Endothelial cell of umbilical vein (primary cell): ENCODE measurements at regions not wholly inside any gene's neighbourhood (a gene's known extent, or its start where the extent isn't known, plus 50 kb on each side); places are given as distances from the start of the nearest gene placed in this dataset.

ENCODE experiments used
- BruUV-seq: library from RNA; stranded (reverse); fragments of 400-500 nt; replicated peaks from 2 replicates; lab custom pipeline; 2021; lab: Mats Ljungman, UMichigan
- CTCF ChIA-PET: fragments of 300-600, 350-600 bp; sonication (Branson Sonifier 250); formaldehyde crosslinking; loops from one replicate; lab custom pipeline; 2021; ENCODE audit warnings: antibody characterized with exemption, inconsistent platforms; lab: Charles Lee
- POLR2A ChIA-PET: fragments of 300-600, 350-600 bp; sonication (Branson Sonifier 250); formaldehyde crosslinking; loops from one replicate; lab custom pipeline; 2021; ENCODE audit warnings: antibody characterized with exemption, inconsistent platforms; lab: Charles Lee
- DNase-seq: peaks from one replicate; pipeline ENCODE4 v3.0.0-alpha.2; 2011; ENCODE audit warnings: low read depth, low spot score
- FAIRE-seq: peaks from 2 replicates; lab custom pipeline; 2011; peaks lifted over from hg19 to GRCh38; lab: Jason Lieb, UNC
- H2AFZ ChIP-seq: 2 replicates; pipeline ENCODE4 v1.6.0; 2012; ENCODE audit warnings: low read depth, low read length, control low read depth, inconsistent platforms
- H3K27ac ChIP-seq: 2 replicates; pipeline ENCODE4 v1.5.1; 2011; ENCODE audit warnings: low read depth, mild to moderate bottlenecking, control low read depth, low read length, moderate library complexity; ENCODE audit not compliant: insufficient read depth
- H3K27me3 ChIP-seq, 2 experiments: 2 replicates each; pipeline versions ENCODE4 v1.6.0 to v1.6.1; 2011; ENCODE audit warnings: low read length in 2 of 2, mixed read lengths in 1 of 2; ENCODE audit not compliant: control insufficient read depth in 2 of 2, insufficient read depth in 2 of 2
- H3K36me3 ChIP-seq, 2 experiments: 2 replicates in 1 of 2; 3 replicates in 1 of 2; pipeline ENCODE4 v1.5.1; 2011; ENCODE audit warnings: low read length in 2 of 2, mild to moderate bottlenecking in 1 of 2, moderate library complexity in 1 of 2; ENCODE audit not compliant: control insufficient read depth in 2 of 2, insufficient read depth in 2 of 2; ENCODE audit errors: extremely low read depth in 1 of 2
- H3K4me1 ChIP-seq: 3 replicates; pipeline ENCODE4 v1.5.1; 2011; ENCODE audit warnings: mild to moderate bottlenecking, low read length; ENCODE audit not compliant: control insufficient read depth, insufficient read depth; ENCODE audit errors: extremely low read depth
- H3K4me2 ChIP-seq: 2 replicates; pipeline ENCODE4 v1.6.1; 2011; ENCODE audit warnings: low read length, control low read depth, mixed read lengths; ENCODE audit not compliant: insufficient read depth
- H3K4me3 ChIP-seq, 3 experiments: fragments of 200-600 bp in 1 of 3; sonication (generic), shearing (Covaris generic) in 1 of 3; replicated peaks in 1 of 3; 2 replicates each; pipeline ENCODE4 v1.5.1; 2011 to 2016; ENCODE audit warnings: control low read depth in 3 of 3, low read length in 3 of 3, mild to moderate bottlenecking in 2 of 3, inconsistent platforms in 1 of 3, low read depth in 1 of 3, moderate library complexity in 1 of 3; ENCODE audit not compliant: insufficient read depth in 1 of 3
- H3K79me2 ChIP-seq: 2 replicates; pipeline ENCODE4 v1.6.0; 2012; ENCODE audit warnings: low read length, inconsistent platforms; ENCODE audit not compliant: control insufficient read depth, insufficient read depth
- H3K9ac ChIP-seq: replicated peaks from 2 replicates; pipeline ENCODE3; 2011; ENCODE audit warnings: low read length, control low read depth; ENCODE audit not compliant: insufficient read depth; ENCODE audit errors: extremely low read depth
- H3K9me1 ChIP-seq: replicated peaks from 3 replicates; pipeline ENCODE4 v1.6.0; 2011; ENCODE audit warnings: mild to moderate bottlenecking, low read length; ENCODE audit not compliant: control insufficient read depth, insufficient read depth; ENCODE audit errors: extremely low read depth
- H3K9me3 ChIP-seq: replicated peaks from 2 replicates; pipeline ENCODE4 v1.5.1; 2012; ENCODE audit warnings: low read length, inconsistent platforms; ENCODE audit not compliant: control insufficient read depth, insufficient read depth
- H4K20me1 ChIP-seq: replicated peaks from 2 replicates; pipeline ENCODE3; 2011; ENCODE audit warnings: mild to moderate bottlenecking, low read length; ENCODE audit not compliant: control insufficient read depth, insufficient read depth; ENCODE audit errors: extremely low read depth
- CTCF ChIP-seq, 2 donors: IDR thresholded peaks; 1 replicate in 1 of 2; 2 replicates in 1 of 2; pipeline ENCODE4 v1.5.1; 2011; ENCODE audit warnings: low read length in 2 of 2, mild to moderate bottlenecking in 2 of 2, moderate library complexity in 2 of 2, control low read depth in 1 of 2, inconsistent platforms in 1 of 2, low read depth in 1 of 2; ENCODE audit not compliant: insufficient read depth in 1 of 2; ENCODE audit errors: extremely low read depth in 1 of 2
- EZH2 ChIP-seq: IDR thresholded peaks from 2 replicates; pipeline ENCODE4 v1.6.1; 2012; ENCODE audit warnings: borderline replicate concordance, low read depth, mild to moderate bottlenecking, moderate library complexity, low read length, inconsistent platforms; ENCODE audit not compliant: severe bottlenecking
- FOS ChIP-seq: IDR thresholded peaks from 2 replicates; pipeline ENCODE4 v1.6.1; 2011; ENCODE audit warnings: mild to moderate bottlenecking, low read length, moderate library complexity, borderline replicate concordance; ENCODE audit not compliant: insufficient read depth
- GATA2 ChIP-seq: IDR thresholded peaks from 2 replicates; pipeline ENCODE4 v1.7.0; 2011; ENCODE audit warnings: low read depth, mild to moderate bottlenecking, moderate library complexity, mixed read lengths, low read length; ENCODE audit not compliant: insufficient read length, insufficient read depth
- JUN ChIP-seq: IDR thresholded peaks from 2 replicates; pipeline ENCODE4 v1.6.1; 2011; ENCODE audit warnings: borderline replicate concordance, low read depth; ENCODE audit not compliant: insufficient read length, insufficient read depth
- MAX ChIP-seq: IDR thresholded peaks from 2 replicates; pipeline ENCODE4 v1.6.1; 2011; ENCODE audit not compliant: insufficient read depth, insufficient read length
- MYC ChIP-seq: IDR thresholded peaks from one replicate; pipeline ENCODE4 v1.6.1; 2011; ENCODE audit warnings: mild to moderate bottlenecking, low read depth, low read length
- POLR2A ChIP-seq: IDR thresholded peaks from 2 replicates; pipeline ENCODE4 v1.6.1; 2012; ENCODE audit warnings: low read depth, mild to moderate bottlenecking, control low read depth, low read length
- POLR2AphosphoS5 ChIP-seq: IDR thresholded peaks from 2 replicates; pipeline ENCODE4 v1.6.1; 2012; ENCODE audit warnings: low read depth, mild to moderate bottlenecking, control low read depth, low read length, moderate library complexity; ENCODE audit not compliant: insufficient read depth
- dilution Hi-C: fragments of 300-500 bp; cut with MboI; formaldehyde crosslinking; loops from one replicate; pipeline ENCODE4 v1.15.0; 2019; ENCODE audit warnings: low sequenced_read_pairs; ENCODE audit not compliant: extremely low pct_ligation_motif_present
- intact Hi-C: fragments of 100-400 bp; cut with micrococcal nuclease; formaldehyde crosslinking; loops from one replicate; pipeline ENCODE4 v1.10.0; 2022

GRCh38 chr2:217186152-217186551 lies 326.3 kb upstream of the TNP1 start:
- Histone ChIP-seq H3K27me3 (no peaks in the 10 kb centered on the region), H2AFZ (no peak overlapping the region), H3K9me3 (no peaks in the 10 kb centered on the region), H3K79me2 (no peaks in the 10 kb centered on the region), H4K20me1 (no peaks in the 10 kb centered on the region), H3K4me2 (no peak overlapping the region), H3K4me1 (no peaks in the 10 kb centered on the region), H3K9me1 (no peaks in the 10 kb centered on the region), H3K36me3 (no peaks in the 10 kb centered on the region), H3K27ac (no peak overlapping the region), H3K4me3 (no peak overlapping the region), H3K9ac (no peak overlapping the region)
- BruUV-seq: no TSS peak
- dilution Hi-C loops: no loop called here
- POLR2A ChIA-PET: no interaction called here
- CTCF ChIA-PET: no interaction called here
- no peak for DNase-seq
- TF ChIP-seq MAX (no peak), FOS (no peak), JUN (no peak), MYC (no peak), POLR2A (no peak), POLR2AphosphoS5 (no peak), GATA2 (no peak), CTCF (IDR thresholded peaks at IDR 0.05; ENCODE audit: extremely low read depth in 1 of 2, insufficient read depth in 1 of 2, low read depth in 1 of 2, low read length in 2 of 2) (no peak), EZH2 (no peak)
- intact Hi-C loops: no loop called here
- no peak for FAIRE-seq
